SU-DHL-6 (cell line): ENCODE measurements at regions not wholly inside any gene's neighbourhood (a gene's known extent, or its start where the extent isn't known, plus 50 kb on each side); places are given as distances from the start of the nearest gene placed in this dataset.

Source experiments
- H2AFZ ChIP-seq: fragments of 200-600 bp; sonication (generic); 2 replicates; pipeline ENCODE4 v1.6.1; 2014; ENCODE audit warnings: low read depth, mild to moderate bottlenecking, moderate library complexity, mixed read lengths, antibody characterized with exemption, low read length; ENCODE audit not compliant: severe bottlenecking
- H3F3A ChIP-seq: fragments of 200-600 bp; shearing (Covaris generic); 2 replicates; pipeline ENCODE4 v1.6.0; 2016; ENCODE audit warnings: antibody characterized with exemption, mild to moderate bottlenecking; ENCODE audit not compliant: insufficient read depth
- H3K27ac ChIP-seq: fragments of 200-600 bp; sonication (generic); 2 replicates; pipeline ENCODE4 v1.5.1; 2016; ENCODE audit warnings: low read depth, mild to moderate bottlenecking, low read length, moderate library complexity, mixed read lengths
- H3K27me3 ChIP-seq: fragments of 200-600 bp; sonication (generic), shearing (Covaris generic); 2 replicates; pipeline ENCODE4 v1.6.0; 2014; ENCODE audit warnings: mild to moderate bottlenecking, low read length
- H3K36me3 ChIP-seq: fragments of 200-600 bp; sonication (generic); 2 replicates; pipeline ENCODE4 v1.6.1; 2014; ENCODE audit warnings: mild to moderate bottlenecking, low read length, mixed read lengths
- H3K4me2 ChIP-seq: fragments of 300-600, 200-600 bp; shearing (Covaris generic), sonication (generic); 2 replicates; pipeline ENCODE4 v1.6.0; 2014; ENCODE audit warnings: low read length, low read depth, mild to moderate bottlenecking; ENCODE audit not compliant: poor library complexity, severe bottlenecking
- H3K4me3 ChIP-seq: fragments of 200-600 bp; sonication (generic); 2 replicates; pipeline ENCODE4 v1.5.1; 2014; ENCODE audit warnings: antibody characterized with exemption, low read length, mild to moderate bottlenecking, mixed read lengths; ENCODE audit not compliant: insufficient read depth, poor library complexity, severe bottlenecking
- H3K79me2 ChIP-seq: fragments of 200-600 bp; sonication (generic); 2 replicates; pipeline ENCODE4 v1.6.1; 2014; ENCODE audit warnings: mild to moderate bottlenecking, low read length, moderate library complexity; ENCODE audit not compliant: insufficient read depth
- H3K9ac ChIP-seq: fragments of 200-600 bp; sonication (generic); 2 replicates; pipeline ENCODE4 v1.7.0; 2014; ENCODE audit warnings: mild to moderate bottlenecking, low read length
- H3K9me2 ChIP-seq: fragments of 200-600 bp; sonication (generic); replicated peaks from 2 replicates; pipeline ENCODE4 v1.6.1; 2014; ENCODE audit warnings: low read length; ENCODE audit not compliant: insufficient read depth
- H3K9me3 ChIP-seq: fragments of 200-600 bp; sonication (generic); 2 replicates; pipeline ENCODE4 v1.6.1; 2014; ENCODE audit warnings: low read length, mixed read lengths; ENCODE audit not compliant: insufficient read depth
- H4K20me1 ChIP-seq: fragments of 200-600 bp; sonication (generic); 2 replicates; pipeline ENCODE4 v1.6.1; 2014; ENCODE audit warnings: low read depth, mild to moderate bottlenecking, antibody characterized with exemption, low read length, moderate library complexity, mixed read lengths
- CTCF ChIP-seq: fragments of 200-600 bp; sonication (generic); IDR thresholded peaks from one replicate; pipeline ENCODE4 v1.5.1; 2017; ENCODE audit warnings: antibody characterized with exemption, mild to moderate bottlenecking, low read length, moderate library complexity; ENCODE audit not compliant: insufficient read depth, poor library complexity, severe bottlenecking
- EZH2phosphoT487 ChIP-seq: fragments of 200-600 bp; sonication (generic), shearing (Covaris generic); conservative IDR thresholded peaks from 2 replicates; pipeline ENCODE4 v1.6.1; 2018; ENCODE audit warnings: mild to moderate bottlenecking, antibody characterized with exemption, low read length, moderate library complexity, mixed read lengths

GRCh38 chr6:870096-870495 lies 177.2 kb upstream of the EXOC2 start:
- Histone ChIP-seq H3K27ac (no peak overlapping the region), H3K36me3 (no peaks in the 10 kb centered on the region), H3K9me2 (no peaks in the 10 kb centered on the region), H3F3A (no peaks in the 10 kb centered on the region), H3K4me3 (no peak overlapping the region), H3K79me2 (no peaks in the 10 kb centered on the region), H2AFZ (no peak overlapping the region), H3K9ac (no peak overlapping the region), H4K20me1 (no peaks in the 10 kb centered on the region), H3K27me3 (no peaks in the 10 kb centered on the region), H3K4me2 (no peak overlapping the region), H3K9me3 (no peaks in the 10 kb centered on the region)
- TF ChIP-seq EZH2phosphoT487 (no peak), CTCF (no peak)

GRCh38 chr6:868201-868600 lies 175.3 kb upstream of the EXOC2 start:
- no peak overlapping the region for H2AFZ ChIP-seq
- H3K4me3 ChIP-seq: no peak overlapping the region
- no peak overlapping the region for H3K9ac ChIP-seq
- no peaks in the 10 kb centered on the region for H3K9me3 ChIP-seq
- H3K27ac ChIP-seq: no peak overlapping the region
- no peaks in the 10 kb centered on the region for H3K36me3 ChIP-seq
- H3K9me2 ChIP-seq: no peaks in the 10 kb centered on the region
- no peak overlapping the region for H3K4me2 ChIP-seq
- H3K27me3 ChIP-seq: no peaks in the 10 kb centered on the region
- no peaks in the 10 kb centered on the region for H3K79me2 ChIP-seq
- H3F3A ChIP-seq: no peaks in the 10 kb centered on the region
- H4K20me1 ChIP-seq: no peaks in the 10 kb centered on the region
- TF ChIP-seq CTCF (no peak), EZH2phosphoT487 (no peak)

- Histone ChIP-seq H3K4me3 (no peak overlapping the region), H3K9ac (no peak overlapping the region), H3K79me2 (no peaks in the 10 kb centered on the region), H3K9me3 (no peaks in the 10 kb centered on the region), H4K20me1 (no peaks in the 10 kb centered on the region), H3K9me2 (no peaks in the 10 kb centered on the region), H3K27me3 (no peaks in the 10 kb centered on the region), H3K4me2 (no peak overlapping the region), H3K36me3 (no peaks in the 10 kb centered on the region), H3K27ac (no peak overlapping the region), H3F3A (no peaks in the 10 kb centered on the region), H2AFZ (no peak overlapping the region)
- TF ChIP-seq EZH2phosphoT487: no peak
- no peak for TF ChIP-seq CTCF
These were observed 174.4 kb upstream of the EXOC2 start for GRCh38 chr6:867378-867777.

- H3K36me3 ChIP-seq: no peaks in the 10 kb centered on the region
- no peak overlapping the region for H3K27ac ChIP-seq
- H3K79me2 ChIP-seq: no peaks in the 10 kb centered on the region
- no peak overlapping the region for H3K4me3 ChIP-seq
- no peak overlapping the region for H3K9ac ChIP-seq
- H3K27me3 ChIP-seq: no peaks in the 10 kb centered on the region
- no peak overlapping the region for H3K4me2 ChIP-seq
- no peaks in the 10 kb centered on the region for H3F3A ChIP-seq
- TF ChIP-seq EZH2phosphoT487 (no peak), CTCF (no peak)
- no peak overlapping the region for H2AFZ ChIP-seq
- no peaks in the 10 kb centered on the region for H3K9me3 ChIP-seq
- H3K9me2 ChIP-seq: no peaks in the 10 kb centered on the region
- no peaks in the 10 kb centered on the region for H4K20me1 ChIP-seq
These were observed 173.4 kb upstream of the EXOC2 start for GRCh38 chr6:866316-866715.
